Erythroblast (primary cell): ENCODE measurements at regions not wholly inside any gene's neighbourhood (a gene's known extent, or its start where the extent isn't known, plus 50 kb on each side); places are given as distances from the start of the nearest gene placed in this dataset.

ENCODE experiments used
- GATA1 ChIP-seq: IDR thresholded peaks from 2 replicates; pipeline ENCODE4 v1.6.1; 2011; ENCODE audit warnings: low read depth, mild to moderate bottlenecking, control low read depth, low read length, moderate library complexity
- POLR2A ChIP-seq: IDR thresholded peaks from 2 replicates; pipeline ENCODE4 v1.6.1; 2011; ENCODE audit warnings: mild to moderate bottlenecking, low read length

GRCh38 chr1:90823686-90824085 is 106.6 kb upstream of the BARHL2 start:
- TF ChIP-seq POLR2A (no peak), GATA1 (no peak)
